ENCODE measurements at regions not wholly inside any gene's neighbourhood (a gene's known extent, or its start where the extent isn't known, plus 50 kb on each side); places are given as distances from the start of the nearest gene placed in this dataset.

- Histone ChIP-seq H3K9me3 (no peaks in the 10 kb centered on the region), H3K27ac (no peak overlapping the region), H3K36me3 (no peaks in the 10 kb centered on the region), H3K4me3 (no peak overlapping the region), H3K4me1 (no peaks in the 10 kb centered on the region), H3K27me3 (no peaks in the 10 kb centered on the region)
- ATAC-seq, result no peak
- intact Hi-C loops (cut with DNase I), result no loop called here
- 51% methylated on average over 4 of the region's 4 CpGs for WGBS (ENCODE audit: insufficient coverage, low coverage, low lambda C conversion rate, missing lambda C conversion rate)
- no peak for DNase-seq
- TF ChIP-seq CTCF (IDR thresholded peaks at IDR 0.05), result no peak
- no peak for TF ChIP-seq POLR2A (IDR thresholded peaks at IDR 0.05)
These were observed 55.5 kb upstream of the STARD3NL start for GRCh38 chr7:38122501-38122900.

- TF ChIP-seq POLR2A (IDR thresholded peaks at IDR 0.05) (no peak), CTCF (IDR thresholded peaks at IDR 0.05) (no peak)
- H3K27me3 ChIP-seq, result no peaks in the 10 kb centered on the region
- intact Hi-C loops (cut with DNase I), result no loop called here
- H3K36me3 ChIP-seq, result no peaks in the 10 kb centered on the region
- no peaks in the 10 kb centered on the region for H3K9me3 ChIP-seq
- ATAC-seq (no peak), DNase-seq (no peak)
- H3K4me3 ChIP-seq, result no peak overlapping the region
- H3K27ac ChIP-seq, result no peak overlapping the region
- H3K4me1 ChIP-seq, result no peaks in the 10 kb centered on the region
- WGBS (ENCODE audit: insufficient coverage, low coverage, low lambda C conversion rate, missing lambda C conversion rate), result 48% methylated on average over 3 of the region's 3 CpGs
These were observed 54.6 kb upstream of the STARD3NL start for GRCh38 chr7:38123494-38123893.

GRCh38 chr7:38127216-38128207 lies 50.5 kb upstream of the STARD3NL start:
- Histone ChIP-seq H3K27ac (no peak overlapping the region), H3K4me3 (no peak overlapping the region), H3K27me3 (no peaks in the 10 kb centered on the region), H3K36me3 (no peaks in the 10 kb centered on the region), H3K4me1 (no peaks in the 10 kb centered on the region), H3K9me3 (no peaks in the 10 kb centered on the region)
- no peak for ATAC-seq
- DNase-seq, result no peak
- WGBS (ENCODE audit: insufficient coverage, low coverage, low lambda C conversion rate, missing lambda C conversion rate), result 45% methylated on average over 7 of the region's 7 CpGs
- TF ChIP-seq CTCF (IDR thresholded peaks at IDR 0.05), result no peak
- no peak for TF ChIP-seq POLR2A (IDR thresholded peaks at IDR 0.05)
- intact Hi-C loops (cut with DNase I), result no loop called here

Data from right lobe of liver (tissue), 6 donors.